Subcutaneous abdominal adipose tissue (tissue), 5 donors: ENCODE measurements at regions not wholly inside any gene's neighbourhood (a gene's known extent, or its start where the extent isn't known, plus 50 kb on each side); places are given as distances from the start of the nearest gene placed in this dataset.

Source experiments
- H3K27ac ChIP-seq: one replicate; pipeline ENCODE4 v1.7.0; 2013; ENCODE audit warnings: low read depth, mild to moderate bottlenecking, inconsistent platforms, low read length, moderate library complexity
- H3K27me3 ChIP-seq, 5 donors: one replicate each; pipeline ENCODE4 v1.7.0; 2013; ENCODE audit warnings: low read length in 5 of 5, inconsistent platforms in 1 of 5; ENCODE audit not compliant: control insufficient read depth in 5 of 5, insufficient read depth in 4 of 5
- H3K36me3 ChIP-seq, 5 donors: one replicate each; pipeline ENCODE4 v1.7.0; 2013; ENCODE audit warnings: low read length in 5 of 5; ENCODE audit not compliant: control insufficient read depth in 5 of 5, insufficient read depth in 5 of 5
- H3K4me1 ChIP-seq, 5 donors: one replicate each; pipeline ENCODE4 v1.7.0; 2013; ENCODE audit warnings: low read length in 5 of 5, mild to moderate bottlenecking in 3 of 5, moderate library complexity in 1 of 5; ENCODE audit not compliant: control insufficient read depth in 5 of 5, insufficient read depth in 5 of 5
- H3K4me3 ChIP-seq, 5 donors: one replicate each; pipeline ENCODE4 v1.7.0; 2013; ENCODE audit warnings: low read length in 5 of 5, low read depth in 1 of 5
- H3K9ac ChIP-seq, 5 donors: one replicate each; pipeline ENCODE4 v1.7.0; 2013; ENCODE audit warnings: low read length in 5 of 5, mild to moderate bottlenecking in 4 of 5, moderate library complexity in 3 of 5
- H3K9me3 ChIP-seq, 5 donors: one replicate each; pipeline ENCODE4 v1.7.0; 2013; ENCODE audit warnings: low read length in 5 of 5; ENCODE audit not compliant: control insufficient read depth in 5 of 5
- donor health status: healthy.
- donor health status: healthy.
- donor health status: healthy.
- donor health status: healthy.
- donor health status: healthy.

DNA sequence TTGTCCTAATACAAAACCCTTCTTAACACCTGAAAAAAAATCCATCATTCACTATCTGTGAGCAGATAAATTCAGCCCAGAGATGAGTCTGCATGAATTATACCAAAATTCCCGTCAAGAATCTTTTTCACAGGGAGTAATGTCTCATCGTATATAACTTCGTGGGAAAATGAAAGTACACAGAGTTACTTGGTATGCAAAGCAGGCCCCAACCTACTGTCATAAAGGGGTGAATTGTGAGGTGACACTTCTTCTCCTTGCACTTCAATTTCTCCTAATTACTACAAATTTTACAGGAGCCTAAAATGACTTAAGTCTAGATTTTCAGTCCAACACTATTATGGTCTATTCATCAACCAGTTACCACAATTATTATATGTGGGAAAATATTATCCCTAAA is 84.6 kb upstream of the CDH20 start:
- Histone ChIP-seq H3K27me3 (no peaks in the 10 kb centered on the region), H3K27ac (no peak overlapping the region), H3K4me3 (no peak overlapping the region), H3K9me3 (no peaks in the 10 kb centered on the region), H3K36me3 (no peaks in the 10 kb centered on the region), H3K4me1 (peaks cover 0 to 3% (median 0%) of the 10 kb centered on the region in 5 donors), H3K9ac (no peak overlapping the region)

DNA sequence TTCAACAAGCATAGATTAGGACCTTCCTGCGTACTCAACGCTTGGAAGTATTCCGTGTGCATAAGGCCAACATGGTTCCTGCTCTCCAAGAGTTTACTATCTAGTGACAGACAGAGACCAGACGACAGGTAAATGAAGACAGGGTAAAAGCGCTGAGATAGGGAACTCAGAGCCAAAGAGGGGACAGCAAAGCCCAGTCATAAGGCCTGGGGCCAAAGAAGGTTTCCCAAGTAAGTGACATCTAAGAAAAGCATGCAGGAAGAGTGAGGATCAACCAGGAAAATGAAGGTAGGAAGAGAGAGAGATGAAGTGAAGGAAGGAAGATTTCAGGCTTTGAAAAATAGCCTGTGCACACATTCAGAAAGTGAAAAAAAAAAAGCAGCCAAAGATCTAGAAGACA is 76.9 kb upstream of the CDH20 start:
- Histone ChIP-seq H3K27ac (no peak overlapping the region), H3K4me1 (no peaks in the 10 kb centered on the region)

DNA sequence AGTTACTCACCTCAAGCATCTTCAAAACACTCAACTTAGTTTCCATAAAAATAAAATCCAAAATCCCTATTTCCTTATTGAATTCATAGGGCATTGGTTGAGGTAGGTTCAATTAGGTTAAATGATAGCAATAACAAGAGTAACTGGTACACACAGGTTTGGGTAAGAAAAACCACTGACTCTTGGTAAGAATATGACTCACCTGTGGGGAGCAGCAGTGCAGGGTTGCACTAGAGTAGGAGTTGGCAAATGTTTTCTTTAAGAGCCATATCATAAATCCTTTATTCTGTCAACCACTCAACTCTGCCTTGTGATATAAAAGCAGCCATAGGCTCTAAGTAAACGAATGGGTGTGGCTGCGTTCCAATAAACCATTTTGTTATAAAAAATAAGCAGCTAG is 71.4 kb upstream of the CDH20 start:
- H3K9me3 ChIP-seq: no peaks in the 10 kb centered on the region
- no peaks in the 10 kb centered on the region for H3K27me3 ChIP-seq
- no peak overlapping the region for H3K9ac ChIP-seq
- no peaks in the 10 kb centered on the region for H3K36me3 ChIP-seq
- H3K4me3 ChIP-seq: no peak overlapping the region
- H3K4me1 ChIP-seq: peaks cover 0 to 6% (median 0%) of the 10 kb centered on the region in 5 donors
- H3K27ac ChIP-seq: no peak overlapping the region

More for the DNA sequence above, 76.9 kb upstream of the CDH20 start:
- H3K27me3 ChIP-seq: no peaks in the 10 kb centered on the region
- no peak overlapping the region for H3K9ac ChIP-seq
- no peaks in the 10 kb centered on the region for H3K36me3 ChIP-seq
- H3K4me3 ChIP-seq: no peak overlapping the region
- no peaks in the 10 kb centered on the region for H3K9me3 ChIP-seq

DNA sequence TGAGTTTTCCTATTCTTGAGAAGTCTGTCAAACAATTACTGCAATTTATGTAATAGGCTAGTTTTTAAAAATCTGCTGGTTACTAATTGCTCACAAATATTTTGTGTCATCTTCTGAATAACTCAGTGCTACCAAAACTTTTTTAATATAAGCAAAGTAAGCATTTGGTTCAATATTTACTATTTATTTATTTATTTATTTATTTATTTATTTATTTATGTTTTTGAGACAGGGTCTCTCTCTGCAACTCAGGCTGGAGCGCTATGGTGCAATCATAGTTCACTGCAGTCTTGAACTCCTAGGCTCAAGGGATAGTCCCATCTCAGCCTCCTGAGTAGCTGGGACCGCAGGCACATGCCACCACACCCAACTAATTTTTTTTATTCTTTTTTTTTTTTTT is 60.4 kb upstream of the CDH20 start:
- Histone ChIP-seq H3K36me3 (no peaks in the 10 kb centered on the region), H3K9ac (no peak overlapping the region), H3K27me3 (no peaks in the 10 kb centered on the region), H3K4me3 (no peak overlapping the region), H3K27ac (no peak overlapping the region), H3K9me3 (peaks cover 0 to 3% (median 0%) of the 10 kb centered on the region in 5 donors), H3K4me1 (no peaks in the 10 kb centered on the region)

GRCh38 chr18:61273533-61273932 is 59.7 kb upstream of the CDH20 start:
- H3K36me3 ChIP-seq: no peaks in the 10 kb centered on the region

DNA sequence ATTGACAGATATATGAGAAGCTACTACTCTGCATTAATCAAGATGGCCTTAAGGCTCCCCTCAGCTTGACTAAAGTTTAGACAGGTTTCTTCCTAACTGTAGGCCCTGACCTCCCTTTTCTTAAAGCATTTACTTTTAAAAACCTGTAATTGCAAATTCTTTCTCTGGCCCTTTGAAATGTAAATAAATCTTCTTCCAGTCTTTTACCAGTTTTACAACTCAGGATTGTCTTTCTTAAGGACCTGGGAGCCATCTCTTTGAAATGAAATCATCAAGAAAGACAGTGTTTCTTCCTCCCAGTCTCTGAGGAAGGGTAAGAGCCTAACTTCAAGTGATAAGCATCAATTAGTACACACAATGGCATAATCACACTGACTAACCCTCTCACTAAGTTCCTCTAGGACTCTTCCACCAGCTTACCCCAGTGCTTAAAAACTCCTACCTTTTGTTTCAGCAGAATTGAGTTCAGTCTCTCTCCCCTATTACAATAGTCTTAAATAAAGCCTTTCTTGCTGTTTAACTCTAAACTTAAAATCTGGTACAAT is 58.7 kb upstream of the CDH20 start:
- no peak overlapping the region for H3K4me3 ChIP-seq
- H3K27ac ChIP-seq: no peak overlapping the region
- H3K4me1 ChIP-seq: no peaks in the 10 kb centered on the region
- H3K9ac ChIP-seq: no peak overlapping the region
- H3K36me3 ChIP-seq: no peaks in the 10 kb centered on the region
- no peaks in the 10 kb centered on the region for H3K27me3 ChIP-seq
- peaks cover 0 to 5% (median 0%) of the 10 kb centered on the region in 5 donors for H3K9me3 ChIP-seq

More at GRCh38 chr18:61273533-61273932, 59.7 kb upstream of the CDH20 start:
- Histone ChIP-seq H3K4me3 (no peak overlapping the region), H3K27me3 (no peaks in the 10 kb centered on the region), H3K4me1 (no peaks in the 10 kb centered on the region), H3K9me3 (peaks cover 0 to 3% (median 0%) of the 10 kb centered on the region in 5 donors), H3K9ac (no peak overlapping the region), H3K27ac (no peak overlapping the region)

DNA sequence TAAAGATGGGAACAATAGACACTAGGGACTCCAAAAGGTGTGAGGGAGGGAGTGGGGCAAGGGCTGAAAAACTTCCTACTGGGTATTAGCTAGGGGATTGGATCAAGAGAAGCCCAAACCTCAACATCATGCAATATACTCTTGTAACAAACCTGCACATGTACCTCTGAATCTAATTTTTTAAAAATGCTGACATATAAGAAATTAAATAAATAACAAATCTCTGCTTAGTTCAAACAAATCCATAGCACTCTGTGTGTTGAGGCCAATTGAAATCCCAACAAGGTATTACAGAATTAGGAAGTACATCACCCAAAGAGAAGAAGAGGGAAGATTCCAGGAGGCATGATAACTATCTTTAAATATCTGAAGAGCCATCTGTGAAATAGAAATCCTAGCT is 55.4 kb upstream of the CDH20 start:
- Histone ChIP-seq H3K9me3 (peaks cover 0 to 20% (median 14%) of the 10 kb centered on the region in 5 donors), H3K4me3 (no peak overlapping the region), H3K27me3 (no peaks in the 10 kb centered on the region), H3K9ac (no peak overlapping the region), H3K4me1 (no peaks in the 10 kb centered on the region), H3K27ac (no peak overlapping the region), H3K36me3 (no peaks in the 10 kb centered on the region)

- Histone ChIP-seq H3K36me3 (no peaks in the 10 kb centered on the region), H3K9ac (no peak overlapping the region), H3K9me3 (peaks cover 0 to 21% (median 14%) of the 10 kb centered on the region in 5 donors), H3K27me3 (no peaks in the 10 kb centered on the region), H3K4me3 (no peak overlapping the region), H3K4me1 (no peaks in the 10 kb centered on the region), H3K27ac (no peak overlapping the region)
Measured at GRCh38 chr18:61281431-61281830, 51.8 kb upstream of the CDH20 start.

- Histone ChIP-seq H3K36me3 (no peaks in the 10 kb centered on the region), H3K4me1 (no peaks in the 10 kb centered on the region), H3K4me3 (no peak overlapping the region), H3K27ac (no peak overlapping the region), H3K9me3 (peaks cover 0 to 21% (median 14%) of the 10 kb centered on the region in 5 donors), H3K9ac (no peak overlapping the region), H3K27me3 (no peaks in the 10 kb centered on the region)
Measured at GRCh38 chr18:61282926-61283325, 50.3 kb upstream of the CDH20 start.
